HepG2 (cell line): ENCODE measurements at regions not wholly inside any gene's neighbourhood (a gene's known extent, or its start where the extent isn't known, plus 50 kb on each side); places are given as distances from the start of the nearest gene placed in this dataset.

Experiments used
- CHD4 ChIP-seq: fragments of 200-600 bp; sonication (generic); IDR thresholded peaks from 2 replicates; pipeline ENCODE4 v1.7.0; 2017; ENCODE audit warnings: mild to moderate bottlenecking, low read length, borderline replicate concordance
- ETV6 ChIP-seq: sonication (generic); formaldehyde crosslinking; conservative IDR thresholded peaks from 2 replicates; pipeline ENCODE4 v1.4.0; 2020; ENCODE audit warnings: missing genetic modification reagents
- GPBP1L1 ChIP-seq: sonication (generic); formaldehyde crosslinking; IDR thresholded peaks from 2 replicates; pipeline ENCODE4 v1.5.0; 2020; ENCODE audit warnings: mild to moderate bottlenecking, missing genetic modification reagents
- HINFP ChIP-seq: sonication (generic); formaldehyde crosslinking; IDR thresholded peaks from 2 replicates; pipeline ENCODE4 v1.4.0; 2020; ENCODE audit warnings: low read depth, mild to moderate bottlenecking, missing genetic modification reagents
- HNF1B ChIP-seq: sonication (generic); formaldehyde crosslinking; IDR thresholded peaks from 2 replicates; pipeline ENCODE4 v1.5.1; 2020; ENCODE audit warnings: mild to moderate bottlenecking, moderate library complexity, missing genetic modification reagents
- IRX3 ChIP-seq: sonication (generic); formaldehyde crosslinking; IDR thresholded peaks from 2 replicates; pipeline ENCODE4 v1.8.1; 2023; ENCODE audit warnings: mild to moderate bottlenecking, low read depth, missing genetic modification reagents, borderline replicate concordance
- LBX2 ChIP-seq: sonication (generic); formaldehyde crosslinking; IDR thresholded peaks from 2 replicates; pipeline ENCODE4 v1.5.0; 2020; ENCODE audit warnings: missing genetic modification reagents, mild to moderate bottlenecking, borderline replicate concordance
- NR2F1 ChIP-seq, 2 experiments: fragments of 450-650 bp in 1 of 2; formaldehyde crosslinking in 1 of 2; IDR thresholded peaks; 2 replicates each; pipeline versions ENCODE4 v1.5.0 to v1.6.1; 2016 to 2020; ENCODE audit warnings: mild to moderate bottlenecking in 1 of 2, missing compliant biosample characterization in 1 of 2, missing genetic modification reagents in 1 of 2, moderate library complexity in 1 of 2
- PPARG ChIP-seq: conservative IDR thresholded peaks from 2 replicates; pipeline ENCODE4 v1.6.1; 2016; ENCODE audit warnings: missing biosample characterization, missing genetic modification reagents
- RAD21 ChIP-seq: fragments of 450-650 bp; formaldehyde crosslinking; IDR thresholded peaks from 2 replicates; pipeline ENCODE4 v1.5.0; 2020; ENCODE audit warnings: mild to moderate bottlenecking
- REPIN1 ChIP-seq: sonication (generic); formaldehyde crosslinking; IDR thresholded peaks from 2 replicates; pipeline ENCODE4 v1.8.0; 2022; ENCODE audit warnings: missing genetic modification reagents, low read depth, mild to moderate bottlenecking, borderline replicate concordance
- RFXANK ChIP-seq: IDR thresholded peaks from 2 replicates; pipeline ENCODE4 v1.6.1; 2016
- SPEN ChIP-seq: sonication (generic); formaldehyde crosslinking; IDR thresholded peaks from 2 replicates; pipeline ENCODE4 v1.5.1; 2020; ENCODE audit warnings: low read depth, mild to moderate bottlenecking, missing genetic modification reagents
- TCF7 ChIP-seq: sonication (generic); IDR thresholded peaks from 2 replicates; pipeline ENCODE4 v1.6.1; 2016; ENCODE audit warnings: antibody characterized with exemption, low read depth
- TFDP2 ChIP-seq: sonication (generic); formaldehyde crosslinking; IDR thresholded peaks from 2 replicates; pipeline ENCODE4 v1.4.0; 2020; ENCODE audit warnings: missing genetic modification reagents
- TMF1 ChIP-seq: sonication (generic); formaldehyde crosslinking; IDR thresholded peaks from 2 replicates; pipeline ENCODE4 v1.8.1; 2022; ENCODE audit warnings: low read depth, missing genetic modification reagents
- XRCC5 ChIP-seq: fragments of 200-400 bp; formaldehyde crosslinking; optimal IDR thresholded peaks from 2 replicates; pipeline ENCODE3; 2017; ENCODE audit warnings: mild to moderate bottlenecking, low read length
- ZBTB20 ChIP-seq: sonication (generic); formaldehyde crosslinking; IDR thresholded peaks from 2 replicates; pipeline ENCODE4 v1.8.1; 2023; ENCODE audit warnings: missing genetic modification reagents, low read depth, mild to moderate bottlenecking, borderline replicate concordance
- ZFP36L2 ChIP-seq: sonication (generic); formaldehyde crosslinking; IDR thresholded peaks from 2 replicates; pipeline ENCODE4 v1.4.0; 2020; ENCODE audit warnings: missing genetic modification reagents
- ZNF10 ChIP-seq: sonication (generic); formaldehyde crosslinking; IDR thresholded peaks from 2 replicates; pipeline ENCODE4 v1.4.0; 2020; ENCODE audit warnings: mild to moderate bottlenecking, low read depth, missing genetic modification reagents, borderline replicate concordance
- ZNF44 ChIP-seq: sonication (generic); formaldehyde crosslinking; IDR thresholded peaks from 2 replicates; pipeline ENCODE4 v1.5.1; 2020; ENCODE audit warnings: mild to moderate bottlenecking, missing genetic modification reagents
- ZNF724P ChIP-seq: sonication (generic); formaldehyde crosslinking; IDR thresholded peaks from 2 replicates; pipeline ENCODE4 v1.8.0; 2022; ENCODE audit warnings: missing genetic modification reagents, borderline replicate concordance
- ZNF83 ChIP-seq: sonication (generic); formaldehyde crosslinking; IDR thresholded peaks from 2 replicates; pipeline ENCODE4 v1.4.0; 2020; ENCODE audit warnings: missing genetic modification reagents, mild to moderate bottlenecking, borderline replicate concordance

GRCh38 chr20:50389808-50390684 is 120.1 kb upstream of the PTPN1 start (continued):
- TF ChIP-seq ZNF724P (no peak; the same call in none of the 2 replicates), LBX2 (CRISPR knock-in tag) (0 out of 2 replicates have a peak, but pooled peaks have one; percentile 11), TCF7 (peak; percentile 99), ZNF44 (CRISPR knock-in tag) (no peak), ZNF10 (CRISPR knock-in tag) (no peak), ZBTB20 (CRISPR knock-in tag) (peak; percentile 83; the same call in 1 of the 2 replicates), CHD4 (0 out of 2 replicates have a peak, but pooled peaks have one; percentile 95), ETV6 (peak; percentile 87; the same call in 1 of the 2 replicates), XRCC5 (no peak), ZFP36L2 (CRISPR knock-in tag) (no peak), REPIN1 (CRISPR knock-in tag) (peak; percentile 97), IRX3 (CRISPR knock-in tag) (0 out of 2 replicates have a peak, but pooled peaks have one; percentile 50), HINFP (CRISPR knock-in tag) (peak; percentile 56), NR2F1 (CRISPR knock-in tag; IDR thresholded peaks at IDR 0.05) (peak; percentile 92 to 94), TMF1 (0 out of 2 replicates have a peak, but pooled peaks have one; percentile 54), PPARG (CRISPR knock-in tag) (peak; percentile 99), ZNF83 (no peak), TFDP2 (CRISPR knock-in tag) (peak; percentile 64; the same call in 1 of the 2 replicates), SPEN (no peak; the same call in 1 of the 2 replicates), RFXANK (no peak), GPBP1L1 (no peak), RAD21 (CRISPR knock-in tag) (peak; percentile 5; the same call in 1 of the 2 replicates), HNF1B (CRISPR knock-in tag) (peak; percentile 57; the same call in 1 of the 2 replicates)
